IgD-negative memory B cell (primary cell): ENCODE measurements at regions not wholly inside any gene's neighbourhood (a gene's known extent, or its start where the extent isn't known, plus 50 kb on each side); places are given as distances from the start of the nearest gene placed in this dataset.

ENCODE experiments used
- H3K27ac Mint-ChIP-seq, 3 donors: one replicate each; pipeline ENCODE4 v1.8.0; 2020 to 2022; ENCODE audit warnings: mild to moderate bottlenecking in 3 of 3, mixed read lengths in 3 of 3, moderate library complexity in 1 of 3
- H3K27me3 Mint-ChIP-seq: one replicate; pipeline ENCODE4 v1.8.0; 2021; ENCODE audit warnings: mixed read lengths
- H3K36me3 Mint-ChIP-seq: one replicate; pipeline ENCODE4 v1.8.0; 2020; ENCODE audit warnings: mild to moderate bottlenecking, mixed read lengths
- H3K4me1 Mint-ChIP-seq, 3 donors: one replicate each; pipeline ENCODE4 v1.8.0; 2020 to 2022; ENCODE audit warnings: mixed read lengths in 3 of 3, mild to moderate bottlenecking in 1 of 3
- H3K4me3 Mint-ChIP-seq, 4 donors: one replicate each; pipeline ENCODE4 v1.8.0; 2020 to 2022; ENCODE audit warnings: mild to moderate bottlenecking in 4 of 4, mixed read lengths in 4 of 4, moderate library complexity in 3 of 4
- H3K9me3 Mint-ChIP-seq, 3 donors: one replicate each; pipeline ENCODE4 v1.8.0; 2020 to 2021; ENCODE audit warnings: mixed read lengths in 3 of 3, mild to moderate bottlenecking in 1 of 3

DNA sequence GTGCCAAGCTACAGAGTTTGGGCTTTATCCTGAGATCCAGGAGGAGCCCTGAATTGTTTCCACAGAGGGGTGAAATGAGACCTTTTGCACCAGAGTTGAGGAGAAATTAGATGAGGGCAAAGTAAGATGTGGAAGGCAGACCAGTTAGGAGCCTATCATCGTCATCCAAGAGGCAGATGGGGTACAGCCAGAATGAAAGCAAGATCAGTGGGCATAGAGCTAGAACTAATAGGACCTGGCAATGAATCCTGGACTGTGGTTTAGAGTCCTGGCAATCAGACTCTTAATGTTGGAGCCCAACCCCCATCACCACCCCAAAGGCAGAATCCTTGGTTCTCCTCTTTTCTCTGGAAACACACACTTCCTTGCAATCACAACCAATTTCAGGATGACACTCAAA, 166.6 kb upstream of the HMGA2 start:
- Mint-ChIP-seq H3K4me3 (no peak overlapping the region), H3K9me3 (no peaks in the 10 kb centered on the region)

GRCh38 chr12:65658360-65658759, 165.9 kb upstream of the HMGA2 start:
- H3K36me3 Mint-ChIP-seq, result no peaks in the 10 kb centered on the region
- no peak overlapping the region for H3K4me3 Mint-ChIP-seq
- no peaks in the 10 kb centered on the region for H3K9me3 Mint-ChIP-seq
- no peak overlapping the region for H3K27ac Mint-ChIP-seq
- H3K27me3 Mint-ChIP-seq, result peaks cover 2% of the 10 kb centered on the region
- H3K4me1 Mint-ChIP-seq, result no peaks in the 10 kb centered on the region

More for the DNA sequence above, 166.6 kb upstream of the HMGA2 start:
- Mint-ChIP-seq H3K27ac (no peak overlapping the region), H3K27me3 (peaks cover 2% of the 10 kb centered on the region), H3K36me3 (no peaks in the 10 kb centered on the region), H3K4me1 (no peaks in the 10 kb centered on the region)

DNA sequence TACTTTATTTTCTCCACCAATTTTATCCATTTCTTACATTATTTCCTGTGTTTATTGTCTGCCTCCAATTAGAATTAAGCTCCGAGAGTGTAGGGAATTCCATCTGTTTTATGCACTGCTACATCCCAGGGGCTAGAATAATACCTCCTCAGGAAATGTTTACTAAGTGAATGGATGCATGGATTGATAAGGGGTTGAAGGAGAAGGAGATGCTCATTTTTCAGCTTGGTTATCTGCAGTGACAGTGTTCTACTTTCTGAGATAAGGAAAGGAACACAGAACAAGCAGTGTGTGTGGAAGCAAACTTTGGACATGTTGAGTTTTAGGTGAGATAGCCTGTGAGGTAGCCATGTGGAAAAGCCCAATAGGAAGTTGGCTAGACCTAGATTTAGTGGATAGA, 164.6 kb upstream of the HMGA2 start:
- H3K27me3 Mint-ChIP-seq, result peaks cover 3% of the 10 kb centered on the region
- no peaks in the 10 kb centered on the region for H3K36me3 Mint-ChIP-seq
- no peak overlapping the region for H3K27ac Mint-ChIP-seq
- no peaks in the 10 kb centered on the region for H3K4me1 Mint-ChIP-seq
- no peak overlapping the region for H3K4me3 Mint-ChIP-seq
- no peaks in the 10 kb centered on the region for H3K9me3 Mint-ChIP-seq

- Mint-ChIP-seq H3K36me3 (no peaks in the 10 kb centered on the region), H3K4me3 (no peak overlapping the region), H3K27me3 (peaks cover 3% of the 10 kb centered on the region), H3K27ac (no peak overlapping the region), H3K9me3 (no peaks in the 10 kb centered on the region), H3K4me1 (no peaks in the 10 kb centered on the region)
Observed at GRCh38 chr12:65660096-65660495, 164.2 kb upstream of the HMGA2 start.

- Mint-ChIP-seq H3K27me3 (peaks cover 3% of the 10 kb centered on the region), H3K36me3 (no peaks in the 10 kb centered on the region), H3K27ac (no peak overlapping the region), H3K4me3 (no peak overlapping the region), H3K4me1 (no peaks in the 10 kb centered on the region), H3K9me3 (peaks cover 0 to 2% (median 2%) of the 10 kb centered on the region in 3 donors)
Observed at GRCh38 chr12:65660836-65661235, 163.4 kb upstream of the HMGA2 start.

- Mint-ChIP-seq H3K27me3 (peaks cover 3% of the 10 kb centered on the region), H3K4me1 (no peaks in the 10 kb centered on the region), H3K9me3 (peaks cover 0 to 2% (median 2%) of the 10 kb centered on the region in 3 donors), H3K4me3 (no peak overlapping the region), H3K36me3 (no peaks in the 10 kb centered on the region), H3K27ac (no peak overlapping the region)
Observed at GRCh38 chr12:65662590-65662989, 161.7 kb upstream of the HMGA2 start.

DNA sequence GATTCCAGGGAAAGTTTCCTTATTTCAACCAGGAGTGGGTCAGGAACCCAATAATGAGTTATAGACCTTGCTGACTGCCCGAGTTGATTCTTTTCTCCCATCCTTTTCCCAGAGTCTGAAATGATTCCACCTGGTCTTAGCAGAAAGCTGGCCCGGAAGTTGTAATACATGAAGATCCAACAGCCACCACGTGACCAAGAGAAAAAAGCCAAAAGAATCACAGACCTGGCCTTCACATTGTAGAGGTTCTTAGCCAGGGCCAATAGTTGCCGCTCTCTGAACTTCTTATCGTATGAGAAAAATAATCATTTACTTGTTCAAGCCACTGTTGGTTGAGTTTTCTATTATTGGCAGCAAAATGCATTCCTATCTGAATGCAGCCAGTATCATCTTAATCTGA, 161.2 kb upstream of the HMGA2 start:
- Mint-ChIP-seq H3K36me3 (no peaks in the 10 kb centered on the region), H3K9me3 (peaks cover 0 to 2% (median 2%) of the 10 kb centered on the region in 3 donors), H3K27me3 (peaks cover 3% of the 10 kb centered on the region), H3K4me3 (no peak overlapping the region), H3K27ac (no peak overlapping the region), H3K4me1 (no peaks in the 10 kb centered on the region)

DNA sequence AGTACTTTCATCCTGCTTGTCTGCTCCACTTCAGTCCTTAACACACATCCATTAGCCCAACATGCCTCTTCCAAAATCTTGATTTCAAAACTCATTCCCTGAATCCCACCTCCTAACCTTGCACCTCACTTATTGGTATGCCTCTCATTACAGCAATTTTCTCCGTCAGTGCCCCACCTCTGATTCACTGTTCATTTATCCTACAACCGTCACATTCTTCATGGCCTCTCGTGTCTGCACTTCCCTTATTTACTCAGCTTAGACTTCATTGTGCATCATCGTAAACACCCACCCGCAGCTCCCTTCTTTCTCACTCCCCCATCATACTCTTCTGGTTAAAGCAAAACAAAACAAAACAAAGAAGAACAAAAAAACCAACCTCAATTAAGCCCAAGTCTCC, 160.6 kb upstream of the HMGA2 start:
- Mint-ChIP-seq H3K27ac (no peak overlapping the region), H3K4me1 (no peaks in the 10 kb centered on the region), H3K4me3 (no peak overlapping the region), H3K36me3 (no peaks in the 10 kb centered on the region), H3K9me3 (peaks cover 0 to 2% (median 2%) of the 10 kb centered on the region in 3 donors), H3K27me3 (peaks cover 7% of the 10 kb centered on the region)

DNA sequence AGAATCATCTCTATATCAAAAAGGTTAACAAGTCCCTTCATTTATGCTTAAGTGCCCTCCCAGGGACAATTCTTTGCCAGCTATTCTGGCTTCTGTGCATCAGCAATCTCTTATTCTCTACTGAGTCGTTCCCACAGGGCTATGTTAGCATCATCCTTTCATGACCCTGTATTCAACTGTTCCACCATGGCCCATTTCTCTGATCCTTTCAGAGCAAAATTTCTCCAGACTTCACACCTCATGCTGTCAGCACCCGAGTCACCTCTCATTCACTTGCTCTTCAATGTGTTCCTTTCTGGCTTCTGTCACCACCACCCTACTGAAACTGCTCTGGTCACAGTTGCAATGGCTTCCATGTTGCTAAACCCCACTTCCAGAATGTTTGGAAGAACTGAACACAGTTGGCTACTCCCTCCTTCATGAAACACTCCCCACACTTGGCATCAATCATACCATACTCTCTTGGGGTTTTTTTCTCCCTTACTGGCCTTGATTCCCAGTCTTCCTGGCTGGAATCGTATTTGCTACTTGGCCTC, 159.5 kb upstream of the HMGA2 start:
- no peaks in the 10 kb centered on the region for H3K36me3 Mint-ChIP-seq
- H3K27ac Mint-ChIP-seq, result no peak overlapping the region
- H3K9me3 Mint-ChIP-seq, result peaks cover 0 to 5% (median 2%) of the 10 kb centered on the region in 3 donors
- H3K4me1 Mint-ChIP-seq, result no peaks in the 10 kb centered on the region
- no peak overlapping the region for H3K4me3 Mint-ChIP-seq
- peaks cover 7% of the 10 kb centered on the region for H3K27me3 Mint-ChIP-seq

DNA sequence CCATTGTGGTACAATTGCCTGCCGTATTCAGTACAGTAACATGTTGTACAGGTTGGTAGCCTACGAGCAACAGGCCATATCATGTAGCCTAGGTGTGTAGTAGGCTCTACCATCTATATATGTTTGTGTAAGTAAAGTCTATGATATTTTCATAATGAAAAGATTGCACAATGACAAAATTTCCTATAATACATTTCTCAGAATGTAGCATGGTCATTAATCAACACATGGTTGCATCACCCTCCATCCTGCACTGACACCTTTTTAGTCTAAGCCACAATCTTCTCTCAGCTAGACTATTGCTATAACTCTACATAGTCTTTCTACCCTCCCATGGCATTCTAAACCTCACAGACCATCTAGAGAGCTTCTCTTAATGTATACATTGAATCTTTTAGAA, 158.5 kb upstream of the HMGA2 start:
- H3K4me3 Mint-ChIP-seq, result no peak overlapping the region
- H3K9me3 Mint-ChIP-seq, result peaks cover 0 to 5% (median 2%) of the 10 kb centered on the region in 3 donors
- no peak overlapping the region for H3K27ac Mint-ChIP-seq
- H3K4me1 Mint-ChIP-seq, result no peaks in the 10 kb centered on the region
- no peaks in the 10 kb centered on the region for H3K36me3 Mint-ChIP-seq
- peaks cover 5% of the 10 kb centered on the region for H3K27me3 Mint-ChIP-seq

- Mint-ChIP-seq H3K27me3 (peaks cover 5% of the 10 kb centered on the region), H3K9me3 (peaks cover 0 to 5% (median 2%) of the 10 kb centered on the region in 3 donors), H3K27ac (no peak overlapping the region), H3K4me1 (no peaks in the 10 kb centered on the region), H3K36me3 (no peaks in the 10 kb centered on the region), H3K4me3 (peak overlapping the region in 1 of 4 donors; percentile 43)
Observed at GRCh38 chr12:65666876-65667275, 157.4 kb upstream of the HMGA2 start.

DNA sequence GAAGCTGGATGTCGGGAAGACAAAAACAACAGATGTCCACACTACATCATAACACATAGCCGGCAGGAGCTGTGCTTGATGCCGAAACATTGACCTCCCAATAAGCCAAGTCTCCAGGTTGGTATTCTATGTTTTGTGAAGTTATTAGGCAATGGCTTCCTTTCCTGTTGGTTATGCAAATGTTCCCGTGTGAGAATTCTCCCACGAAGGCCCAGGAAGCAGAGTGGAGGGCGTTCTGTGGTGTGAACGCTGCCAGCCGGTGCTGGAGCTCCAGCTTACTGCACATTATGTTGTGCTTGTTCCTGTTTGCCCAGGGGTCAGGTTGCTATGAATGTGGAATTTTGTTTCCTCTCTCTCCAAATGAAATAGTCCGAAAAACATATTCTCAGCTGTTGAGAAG, 156.4 kb upstream of the HMGA2 start:
- no peak overlapping the region for H3K4me3 Mint-ChIP-seq
- no peak overlapping the region for H3K27ac Mint-ChIP-seq
- peaks cover 0 to 5% (median 2%) of the 10 kb centered on the region in 3 donors for H3K9me3 Mint-ChIP-seq
- no peaks in the 10 kb centered on the region for H3K36me3 Mint-ChIP-seq
- H3K27me3 Mint-ChIP-seq, result peaks cover 7% of the 10 kb centered on the region
- H3K4me1 Mint-ChIP-seq, result no peaks in the 10 kb centered on the region

DNA sequence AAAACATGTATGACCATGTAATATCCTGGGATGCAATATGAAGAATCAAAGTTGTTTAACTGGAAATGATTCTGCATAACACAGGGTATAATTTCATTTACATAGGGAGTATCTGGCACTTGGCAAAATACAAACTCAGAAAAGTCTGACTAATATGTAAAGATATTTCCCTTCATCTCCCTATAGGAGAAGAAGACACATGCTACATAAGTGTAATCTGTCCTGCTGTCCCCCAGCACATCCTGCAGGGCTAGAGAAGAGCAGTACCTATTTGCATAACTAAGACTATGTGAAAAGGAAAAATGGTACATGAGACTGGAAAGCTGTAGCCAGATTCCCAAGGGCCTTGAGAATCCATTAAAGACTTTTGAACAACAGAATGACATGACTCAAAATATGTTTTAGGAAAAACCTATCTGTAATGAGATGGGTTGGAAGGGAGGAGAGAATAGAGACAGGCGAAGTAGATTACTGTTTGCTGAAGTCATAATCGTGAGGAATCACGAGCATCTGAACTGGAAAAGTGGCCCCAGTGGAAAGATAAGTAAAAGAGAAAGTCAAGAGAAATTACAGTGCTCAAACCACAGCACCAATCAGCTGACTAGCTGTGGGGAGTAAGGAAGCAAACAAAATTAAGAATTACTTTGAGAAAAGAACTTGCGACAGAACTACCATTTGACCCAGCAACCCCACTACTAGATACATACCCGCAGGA, 155.1 kb upstream of the HMGA2 start:
- Mint-ChIP-seq H3K27ac (no peak overlapping the region), H3K4me3 (no peak overlapping the region), H3K36me3 (no peaks in the 10 kb centered on the region), H3K4me1 (no peaks in the 10 kb centered on the region), H3K9me3 (peaks cover 0 to 5% (median 2%) of the 10 kb centered on the region in 3 donors), H3K27me3 (peaks cover 6% of the 10 kb centered on the region)

GRCh38 chr12:65670775-65671174, 153.5 kb upstream of the HMGA2 start:
- Mint-ChIP-seq H3K4me1 (no peaks in the 10 kb centered on the region), H3K27ac (no peak overlapping the region), H3K27me3 (peaks cover 6% of the 10 kb centered on the region)

DNA sequence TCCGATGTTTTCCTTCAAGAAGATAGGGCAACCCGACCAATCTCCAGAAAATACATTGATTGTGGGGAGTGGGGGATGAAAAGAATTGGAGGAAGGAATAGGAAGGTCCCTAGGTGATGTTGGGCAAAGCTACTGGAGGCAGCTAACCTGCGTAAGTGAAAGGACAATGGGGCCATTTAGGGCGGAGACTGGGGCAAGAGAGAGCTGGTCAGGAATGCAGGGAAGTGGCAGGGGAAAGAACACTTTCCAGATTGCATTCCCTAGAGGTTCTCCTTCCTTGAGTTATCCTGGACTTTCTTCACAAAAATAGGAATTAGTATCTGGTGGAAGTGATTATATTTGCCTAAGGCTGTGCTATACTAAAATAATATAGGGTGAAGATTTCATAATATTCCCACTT, 151.8 kb upstream of the HMGA2 start:
- Mint-ChIP-seq H3K4me3 (no peak overlapping the region), H3K4me1 (no peaks in the 10 kb centered on the region), H3K9me3 (peaks cover 0 to 5% (median 0%) of the 10 kb centered on the region in 3 donors), H3K27ac (no peak overlapping the region), H3K27me3 (peaks cover 6% of the 10 kb centered on the region), H3K36me3 (no peaks in the 10 kb centered on the region)

More at GRCh38 chr12:65670775-65671174, 153.5 kb upstream of the HMGA2 start:
- Mint-ChIP-seq H3K36me3 (no peaks in the 10 kb centered on the region), H3K4me3 (no peak overlapping the region), H3K9me3 (peaks cover 0 to 3% (median 0%) of the 10 kb centered on the region in 3 donors)

DNA sequence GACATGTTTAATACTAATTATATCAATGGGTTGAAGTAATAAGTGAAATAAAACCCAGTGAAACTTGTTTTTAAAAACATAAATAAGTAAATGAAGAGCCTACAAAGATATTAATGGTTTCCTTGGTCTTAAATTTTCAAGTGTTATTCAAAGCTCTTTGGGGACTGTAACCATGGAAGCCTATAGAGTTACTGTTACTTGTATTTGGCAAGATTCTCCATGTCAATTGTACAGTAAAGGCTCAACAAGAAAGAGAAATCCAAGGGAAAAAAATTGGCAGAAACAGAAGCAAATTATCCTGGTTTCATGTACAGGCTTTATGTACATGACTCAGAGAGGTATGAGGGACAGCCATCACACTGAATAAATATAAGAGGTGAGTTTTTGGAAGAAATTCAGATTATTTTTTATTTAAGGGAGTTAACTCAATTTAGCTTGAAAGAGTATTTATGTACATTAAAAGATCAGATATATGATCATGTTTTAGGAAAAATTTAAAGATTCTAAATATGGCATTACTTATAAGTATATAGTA, 151.1 kb upstream of the HMGA2 start:
- no peaks in the 10 kb centered on the region for H3K36me3 Mint-ChIP-seq
- peaks cover 0 to 5% (median 4%) of the 10 kb centered on the region in 3 donors for H3K9me3 Mint-ChIP-seq
- H3K4me3 Mint-ChIP-seq, result no peak overlapping the region
- H3K27ac Mint-ChIP-seq, result no peak overlapping the region
- H3K27me3 Mint-ChIP-seq, result peaks cover 5% of the 10 kb centered on the region
- H3K4me1 Mint-ChIP-seq, result no peaks in the 10 kb centered on the region
